Uterus (tissue), 3 donors: ENCODE measurements at regions not wholly inside any gene's neighbourhood (a gene's known extent, or its start where the extent isn't known, plus 50 kb on each side); places are given as distances from the start of the nearest gene placed in this dataset.

Experiments
- DNase-seq, 2 donors: peaks; one replicate each; pipeline ENCODE4 v3.0.0-alpha.2; 2019 to 2020
- H3K27ac ChIP-seq, 2 donors: fragments of 200-600 bp; sonication (generic); 1 replicate in 1 of 2; 2 replicates in 1 of 2; pipeline ENCODE4 v1.5.1; 2016 to 2018
- H3K27me3 ChIP-seq, 2 donors: fragments of 200-600 bp; sonication (generic); one replicate each; pipeline ENCODE4 v1.5.1; 2018 to 2019; ENCODE audit warnings: control low read depth in 1 of 2
- H3K36me3 ChIP-seq, 2 donors: fragments of 200-600 bp; sonication (generic); one replicate each; pipeline ENCODE4 v1.5.1; 2019; ENCODE audit warnings: control low read depth in 1 of 2
- H3K4me1 ChIP-seq, 2 donors: fragments of 200-600 bp; sonication (generic); one replicate each; pipeline ENCODE4 v1.5.1; 2018 to 2019; ENCODE audit warnings: control low read depth in 1 of 2
- H3K4me3 ChIP-seq, 2 donors: fragments of 200-600 bp; sonication (generic); 1 replicate in 1 of 2; 2 replicates in 1 of 2; pipeline ENCODE4 v1.5.1; 2018 to 2019; ENCODE audit warnings: mild to moderate bottlenecking in 1 of 2
- H3K9me3 ChIP-seq, 2 donors: fragments of 200-600 bp; sonication (generic); one replicate each; pipeline ENCODE4 v1.5.1; 2019; ENCODE audit warnings: control low read depth in 1 of 2
- POLR2A ChIP-seq, 2 donors: fragments of 450-650 bp; IDR thresholded peaks; one replicate each; pipeline ENCODE4 v1.6.1; 2016; ENCODE audit warnings: antibody characterized with exemption in 2 of 2, mild to moderate bottlenecking in 1 of 2, moderate library complexity in 1 of 2
- intact Hi-C: fragments of 100-400 bp; cut with DNase I; formaldehyde crosslinking; loops from one replicate; pipeline ENCODE4 v1.15.1; 2023; ENCODE audit warnings: low total_unique reads
- TF ChIP-seq, protein P1 (sequence below), 4 experiments: fragments of 200-600 bp in 2 of 4; fragments of 450-650 bp in 2 of 4; sonication (generic) in 2 of 4; IDR thresholded peaks; one replicate each; pipeline ENCODE4 v1.5.1; 2016 to 2019; ENCODE audit warnings: antibody characterized with exemption in 4 of 4, mild to moderate bottlenecking in 2 of 4, moderate library complexity in 1 of 4
- donor health status: DM: yes; HTN: yes; CAD: no.

DNA sequence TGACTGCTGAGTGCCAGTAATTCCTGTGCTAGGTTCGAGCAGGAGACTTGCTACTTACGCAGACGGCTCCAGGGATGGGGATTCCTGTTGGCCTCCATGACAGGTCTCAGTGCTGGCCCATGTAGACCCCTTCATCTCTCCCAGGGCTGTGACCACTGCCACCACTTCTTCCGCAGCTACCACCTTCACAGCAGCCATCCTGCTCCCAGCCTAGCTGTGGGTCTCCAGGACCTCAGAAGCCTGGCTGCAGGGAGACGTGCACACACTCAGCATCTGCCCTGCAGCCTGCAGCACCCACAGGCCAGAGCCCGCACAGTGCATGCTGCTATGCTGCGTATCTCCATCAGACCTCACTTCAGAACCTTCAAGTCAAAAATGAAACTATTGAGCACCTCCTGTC lies 1503.9 kb downstream of the BRD1 start:
- Histone ChIP-seq H3K36me3 (no peaks in the 10 kb centered on the region), H3K4me3 (no peak overlapping the region), H3K27me3 (no peaks in the 10 kb centered on the region), H3K4me1 (no peaks in the 10 kb centered on the region), H3K9me3 (no peaks in the 10 kb centered on the region), H3K27ac (no peak overlapping the region)
- intact Hi-C loops: no loop called here
- DNase-seq: no peak
- TF ChIP-seq POLR2A (IDR thresholded peaks at IDR 0.05): no peak
- TF ChIP-seq, protein P1, sequence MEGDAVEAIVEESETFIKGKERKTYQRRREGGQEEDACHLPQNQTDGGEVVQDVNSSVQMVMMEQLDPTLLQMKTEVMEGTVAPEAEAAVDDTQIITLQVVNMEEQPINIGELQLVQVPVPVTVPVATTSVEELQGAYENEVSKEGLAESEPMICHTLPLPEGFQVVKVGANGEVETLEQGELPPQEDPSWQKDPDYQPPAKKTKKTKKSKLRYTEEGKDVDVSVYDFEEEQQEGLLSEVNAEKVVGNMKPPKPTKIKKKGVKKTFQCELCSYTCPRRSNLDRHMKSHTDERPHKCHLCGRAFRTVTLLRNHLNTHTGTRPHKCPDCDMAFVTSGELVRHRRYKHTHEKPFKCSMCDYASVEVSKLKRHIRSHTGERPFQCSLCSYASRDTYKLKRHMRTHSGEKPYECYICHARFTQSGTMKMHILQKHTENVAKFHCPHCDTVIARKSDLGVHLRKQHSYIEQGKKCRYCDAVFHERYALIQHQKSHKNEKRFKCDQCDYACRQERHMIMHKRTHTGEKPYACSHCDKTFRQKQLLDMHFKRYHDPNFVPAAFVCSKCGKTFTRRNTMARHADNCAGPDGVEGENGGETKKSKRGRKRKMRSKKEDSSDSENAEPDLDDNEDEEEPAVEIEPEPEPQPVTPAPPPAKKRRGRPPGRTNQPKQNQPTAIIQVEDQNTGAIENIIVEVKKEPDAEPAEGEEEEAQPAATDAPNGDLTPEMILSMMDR (IDR thresholded peaks at IDR 0.05): no peak

DNA sequence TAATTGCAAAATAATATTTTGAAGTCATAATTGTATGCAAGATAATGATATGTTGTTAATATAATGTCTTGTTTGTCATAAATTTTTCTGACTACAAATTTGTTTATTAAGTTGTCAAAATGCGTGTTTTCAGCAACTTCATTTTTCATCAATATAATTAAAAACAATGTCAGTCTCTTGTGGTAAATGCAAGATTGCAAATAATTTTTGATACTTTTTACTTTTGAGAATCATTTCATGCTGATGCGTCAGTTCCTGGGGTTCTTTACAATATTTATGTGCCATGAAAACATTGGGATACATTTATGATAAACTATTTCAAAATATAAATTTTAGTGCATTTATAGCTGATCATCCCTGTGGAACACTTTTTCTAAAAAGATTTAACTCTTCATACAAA lies 1504.8 kb downstream of the BRD1 start:
- Histone ChIP-seq H3K27me3 (no peaks in the 10 kb centered on the region), H3K9me3 (no peaks in the 10 kb centered on the region), H3K27ac (no peak overlapping the region), H3K4me1 (no peaks in the 10 kb centered on the region), H3K4me3 (no peak overlapping the region), H3K36me3 (no peaks in the 10 kb centered on the region)
- intact Hi-C loops: no loop called here
- TF ChIP-seq, protein P1 (IDR thresholded peaks at IDR 0.05): no peak
- TF ChIP-seq POLR2A (IDR thresholded peaks at IDR 0.05): no peak
- DNase-seq: no peak

DNA sequence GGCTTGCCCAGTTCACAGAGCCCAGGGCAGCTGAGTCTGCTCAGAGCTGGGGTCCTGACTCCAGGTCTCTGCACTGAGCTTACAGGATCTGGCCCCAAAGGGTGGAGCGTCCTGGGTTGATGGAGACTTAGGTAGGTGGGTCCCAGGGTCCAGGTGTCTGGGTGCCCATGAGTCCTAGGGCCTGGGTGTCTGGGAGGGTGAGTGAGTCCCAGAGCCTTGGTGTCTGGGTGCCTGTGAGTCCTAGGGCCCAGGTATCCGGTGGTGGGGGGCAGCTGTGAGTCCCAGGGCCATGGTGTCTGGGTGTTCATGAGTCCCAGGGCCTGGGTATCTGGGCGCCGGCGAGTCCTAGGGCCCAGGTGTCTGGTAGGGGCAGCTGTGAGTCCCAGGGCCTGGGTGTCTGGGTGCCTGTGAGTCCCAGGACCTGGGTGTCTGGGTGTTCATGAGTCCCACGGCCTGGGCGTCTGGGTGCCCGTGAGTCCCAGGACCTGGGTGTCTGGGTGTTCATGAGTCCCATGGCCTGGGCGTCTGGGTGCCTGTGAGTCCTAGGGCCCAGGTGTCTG lies 1505.6 kb downstream of the BRD1 start:
- Histone ChIP-seq H3K4me3 (no peak overlapping the region), H3K9me3 (no peaks in the 10 kb centered on the region), H3K36me3 (no peaks in the 10 kb centered on the region), H3K27ac (no peak overlapping the region), H3K4me1 (no peaks in the 10 kb centered on the region), H3K27me3 (no peaks in the 10 kb centered on the region)
- TF ChIP-seq, protein P1 (IDR thresholded peaks at IDR 0.05): no peak
- TF ChIP-seq POLR2A (IDR thresholded peaks at IDR 0.05): no peak
- intact Hi-C loops: no loop called here
- no peak for DNase-seq

DNA sequence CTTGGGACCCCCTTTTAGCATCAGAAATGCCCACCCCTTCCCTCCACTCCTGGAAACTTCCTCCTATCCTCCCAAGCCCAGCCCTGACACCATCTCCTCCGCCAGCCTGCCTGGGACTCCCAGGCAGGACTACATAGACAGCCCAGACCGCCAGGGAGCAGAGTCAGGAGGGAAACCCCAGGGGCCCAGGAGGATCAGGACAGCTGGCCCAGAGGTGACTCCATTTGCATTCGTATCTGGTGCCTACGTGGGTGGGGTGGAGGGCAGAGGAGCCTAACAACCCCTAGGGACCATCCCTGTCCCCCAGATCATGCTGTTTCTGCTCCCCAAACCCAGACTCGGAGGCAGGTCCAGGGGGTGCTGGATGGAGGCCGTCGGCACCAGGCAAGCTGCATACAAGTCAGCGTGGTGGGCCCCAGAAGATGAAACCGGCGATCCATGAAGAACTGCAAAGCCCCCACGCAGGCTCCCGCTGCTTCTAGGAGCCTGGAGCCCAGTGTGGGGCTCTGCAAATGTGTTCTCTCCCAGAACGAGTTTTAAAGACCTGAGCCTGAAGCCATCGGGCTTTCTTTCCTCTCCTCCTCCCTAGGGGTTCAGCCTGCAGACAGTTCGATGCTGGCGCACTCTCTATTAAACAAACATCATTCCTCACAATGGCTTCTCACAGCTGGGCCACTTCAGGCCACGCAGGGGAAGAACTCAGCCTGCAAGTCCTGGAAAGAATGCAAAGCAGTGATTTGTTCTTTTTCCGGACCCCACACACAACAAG lies 1506.8 kb downstream of the BRD1 start:
- Histone ChIP-seq H3K4me1 (no peaks in the 10 kb centered on the region), H3K27ac (no peak overlapping the region), H3K4me3 (no peak overlapping the region), H3K9me3 (no peaks in the 10 kb centered on the region), H3K27me3 (no peaks in the 10 kb centered on the region), H3K36me3 (no peaks in the 10 kb centered on the region)
- DNase-seq: no peak
- TF ChIP-seq POLR2A (IDR thresholded peaks at IDR 0.05): no peak
- TF ChIP-seq, protein P1 (IDR thresholded peaks at IDR 0.05): no peak
- intact Hi-C loops: no loop called here

DNA sequence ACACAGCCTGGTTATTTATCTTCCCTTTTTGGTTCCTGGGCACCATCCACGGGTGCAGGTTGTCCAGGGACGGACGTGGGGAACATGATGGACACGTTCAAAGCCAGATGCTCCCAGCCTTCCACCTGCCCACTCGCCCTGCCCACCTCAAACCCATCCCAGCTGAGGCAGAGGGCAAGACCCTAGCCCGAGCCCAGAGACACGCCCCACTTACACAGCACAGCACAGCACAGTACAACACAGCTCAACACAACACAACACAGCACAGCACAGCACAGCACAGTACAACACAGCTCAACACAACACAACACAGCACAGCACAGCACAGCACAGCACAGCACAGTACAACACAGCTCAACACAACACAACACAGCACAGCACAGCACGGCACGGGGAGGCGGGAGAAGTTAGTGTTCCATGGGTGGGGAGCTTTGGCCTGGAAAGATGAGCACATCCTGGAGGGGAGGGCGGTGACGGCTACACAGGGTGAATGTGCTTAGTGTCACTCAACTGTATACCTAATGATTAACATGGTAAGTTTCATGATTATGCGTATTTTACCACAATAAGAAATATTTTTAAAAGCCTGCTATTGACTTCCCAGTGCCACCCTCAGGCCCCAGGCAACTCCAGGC lies 1507.5 kb downstream of the BRD1 start:
- H3K36me3 ChIP-seq: no peaks in the 10 kb centered on the region
- H3K4me1 ChIP-seq: no peaks in the 10 kb centered on the region
- H3K4me3 ChIP-seq: no peak overlapping the region
- TF ChIP-seq, protein P1 (IDR thresholded peaks at IDR 0.05): no peak
- TF ChIP-seq POLR2A (IDR thresholded peaks at IDR 0.05): no peak
- no peaks in the 10 kb centered on the region for H3K27me3 ChIP-seq
- no peak overlapping the region for H3K27ac ChIP-seq
- intact Hi-C loops: no loop called here
- no peak for DNase-seq
- H3K9me3 ChIP-seq: no peaks in the 10 kb centered on the region
